HG03558 (cell line): ENCODE measurements at regions not wholly inside any gene's neighbourhood (a gene's known extent, or its start where the extent isn't known, plus 50 kb on each side); places are given as distances from the start of the nearest gene placed in this dataset.

Source experiments
- ATAC-seq: cut with Tn5 transposase; IDR thresholded peaks from one replicate; pipeline ENCODE4 v1.9.1; 2021; ENCODE audit warnings: moderate number of reproducible peaks; ENCODE audit not compliant: unreplicated experiment; ENCODE audit errors: extremely low read depth

DNA sequence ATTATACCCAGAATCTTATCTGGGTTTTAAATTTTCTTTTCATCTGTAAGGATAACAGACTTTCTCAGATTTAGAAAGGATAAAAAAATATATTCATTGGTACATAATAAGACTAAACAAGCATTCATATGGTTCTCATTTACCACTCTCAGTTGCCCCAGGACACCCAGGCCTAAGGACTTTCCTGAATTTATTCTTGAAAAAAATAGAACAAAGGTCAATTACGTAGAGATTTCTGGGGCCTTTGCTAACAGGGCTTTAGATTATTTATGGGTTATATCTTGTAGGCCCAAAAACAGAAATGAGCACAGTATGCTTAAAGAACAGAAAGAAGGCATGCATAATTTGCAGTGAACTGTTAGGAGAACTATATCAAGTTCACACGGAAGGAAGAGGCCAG lies 269.0 kb upstream of the COL3A1 start:
- no peak for ATAC-seq

- ATAC-seq, result no peak
Measured at GRCh38 chr2:188713961-188714360, 260.2 kb upstream of the COL3A1 start.

GRCh38 chr2:188720811-188721605 lies 253.2 kb upstream of the COL3A1 start:
- no peak for ATAC-seq

DNA sequence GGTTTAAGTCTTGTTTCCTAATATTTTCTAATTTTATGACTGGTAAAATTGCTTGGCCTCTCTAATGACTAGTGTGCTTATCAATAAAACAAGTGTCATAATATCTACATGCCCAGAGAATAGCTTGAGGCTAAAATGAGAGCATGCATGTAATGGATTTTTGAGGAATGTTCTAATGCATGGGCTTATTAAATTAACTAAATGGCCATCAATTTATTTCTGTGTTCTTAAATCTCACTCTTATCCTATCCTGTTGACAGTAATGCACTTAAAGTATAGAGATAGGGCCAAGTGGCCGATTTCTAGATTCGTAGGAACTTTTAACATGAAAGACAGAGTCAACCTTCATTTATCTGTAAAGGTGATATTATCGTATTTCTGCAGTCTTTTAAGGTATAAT lies 252.4 kb upstream of the COL3A1 start:
- ATAC-seq, result no peak

GRCh38 chr2:188725746-188726360 lies 248.3 kb upstream of the COL3A1 start:
- no peak for ATAC-seq

GRCh38 chr2:188726626-188727247 lies 247.4 kb upstream of the COL3A1 start:
- no peak for ATAC-seq

DNA sequence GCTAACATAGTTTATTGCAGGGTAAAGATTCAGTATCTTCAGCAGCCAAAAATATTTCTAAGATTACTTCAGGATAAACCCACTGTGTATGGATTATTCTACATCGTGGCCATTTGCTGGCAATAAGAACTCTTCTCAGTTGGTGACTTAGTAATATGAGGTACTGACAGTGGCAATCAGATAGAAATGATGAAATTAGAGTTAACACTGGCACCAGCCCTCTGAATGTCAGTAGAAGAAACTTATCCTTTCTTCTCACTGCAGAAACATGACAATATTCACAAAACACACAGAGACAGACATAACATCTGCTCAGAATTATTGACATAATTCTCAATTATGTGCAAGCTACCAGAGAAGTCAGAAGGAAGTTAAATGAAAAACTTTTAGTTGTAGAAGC lies 246.3 kb upstream of the COL3A1 start:
- ATAC-seq, result no peak

- ATAC-seq, result no peak
Measured at GRCh38 chr2:188734691-188735090, 239.5 kb upstream of the COL3A1 start.

- no peak for ATAC-seq
Measured at GRCh38 chr2:188746727-188747126, 227.4 kb upstream of the COL3A1 start.

DNA sequence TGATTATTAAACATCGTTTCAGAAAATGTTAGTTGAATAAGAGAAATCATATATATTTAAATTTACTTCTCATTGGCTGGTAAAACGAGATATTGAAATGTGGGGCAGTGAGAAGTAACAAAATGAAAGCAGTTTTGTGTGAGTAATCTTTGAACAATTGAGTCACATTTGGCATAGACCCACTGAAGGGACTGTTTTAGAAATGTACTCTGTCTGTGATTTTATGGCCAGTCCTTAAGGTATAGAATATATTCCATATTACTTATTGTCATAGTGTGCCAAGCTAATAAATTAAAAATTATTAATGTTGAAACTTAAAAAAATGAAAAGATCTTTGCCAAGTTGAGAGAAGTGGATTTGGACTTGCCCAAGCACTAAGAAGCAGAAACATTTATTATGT lies 222.4 kb upstream of the COL3A1 start:
- no peak for ATAC-seq

DNA sequence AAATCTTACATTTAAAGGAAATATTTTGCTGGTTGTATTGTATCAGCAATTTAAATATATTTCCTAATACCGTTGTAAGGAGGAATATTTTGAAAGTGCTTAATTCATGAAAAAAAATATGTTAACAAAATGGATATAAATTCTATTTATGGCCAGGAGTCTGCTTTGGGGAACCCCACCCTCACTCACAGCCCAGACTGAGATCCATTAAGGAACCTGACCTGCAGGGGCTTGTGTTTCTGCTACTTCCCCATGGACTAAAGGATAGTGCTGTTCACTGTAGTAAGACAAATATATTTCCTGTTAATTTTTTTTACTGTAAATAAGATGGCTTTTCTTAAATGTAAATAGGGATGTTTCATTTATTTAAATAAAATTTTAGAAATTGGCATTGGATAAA lies 221.9 kb upstream of the COL3A1 start:
- ATAC-seq, result no peak

DNA sequence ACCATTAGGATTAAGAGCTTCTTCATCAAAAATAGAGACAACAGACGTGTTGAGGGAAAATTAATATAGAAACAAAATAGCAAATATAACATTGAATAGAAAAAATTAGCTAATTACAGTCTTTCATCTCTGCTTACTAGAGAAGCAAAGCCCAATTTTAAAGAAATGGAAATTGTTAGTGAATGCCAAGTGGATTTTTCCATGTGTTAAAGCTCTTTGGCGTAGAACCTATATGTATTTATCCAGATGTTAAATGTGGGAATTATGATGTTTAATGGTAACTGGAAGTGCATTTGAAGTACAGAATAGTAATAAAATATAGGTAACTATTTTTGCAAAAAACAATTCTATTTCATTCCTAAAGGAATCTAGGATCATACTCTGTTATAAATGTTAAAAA lies 212.0 kb upstream of the COL3A1 start:
- no peak for ATAC-seq

DNA sequence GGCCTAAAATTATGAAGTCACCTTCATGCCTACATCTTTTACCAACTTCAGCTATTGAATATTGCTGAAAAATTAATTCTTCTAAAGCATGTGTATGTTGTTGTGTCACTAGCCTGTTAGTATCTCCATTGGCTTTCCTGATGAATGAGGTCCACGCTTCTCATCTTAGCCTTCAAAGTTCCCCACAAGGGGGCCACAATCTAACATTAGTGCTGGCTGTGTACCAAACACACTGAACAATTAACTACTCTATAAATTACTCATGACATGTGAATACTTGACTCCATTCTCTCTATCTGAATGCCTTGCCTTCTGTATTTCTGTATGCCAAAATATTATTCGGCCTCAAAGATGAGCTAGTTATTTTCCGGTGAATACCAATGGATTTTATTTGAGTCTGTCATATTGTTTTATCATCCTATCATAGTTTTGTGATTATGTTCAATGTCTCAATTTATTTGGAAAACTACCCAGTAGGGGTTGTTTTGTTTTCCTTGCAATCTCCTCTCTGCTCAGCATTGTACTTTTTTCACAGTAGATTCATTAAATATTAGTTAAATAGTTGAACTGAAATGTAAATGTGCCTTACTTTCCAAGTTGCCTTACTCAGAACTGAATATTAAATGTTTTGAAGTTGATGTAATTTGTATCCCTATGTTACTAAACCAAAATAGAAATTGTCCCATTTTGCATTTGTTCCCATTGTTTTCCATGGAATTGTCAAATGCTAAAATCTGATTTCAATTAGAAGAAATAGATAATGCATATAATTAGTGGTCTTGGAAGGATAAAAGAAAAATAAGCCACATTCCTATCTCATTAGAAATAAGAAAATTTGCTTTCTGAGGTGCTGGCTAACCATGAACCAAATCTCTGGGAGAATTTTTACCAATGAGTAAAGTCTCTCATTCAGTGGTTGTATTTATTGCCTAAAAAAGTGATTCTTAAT lies 208.4 kb upstream of the COL3A1 start:
- ATAC-seq, result no peak

DNA sequence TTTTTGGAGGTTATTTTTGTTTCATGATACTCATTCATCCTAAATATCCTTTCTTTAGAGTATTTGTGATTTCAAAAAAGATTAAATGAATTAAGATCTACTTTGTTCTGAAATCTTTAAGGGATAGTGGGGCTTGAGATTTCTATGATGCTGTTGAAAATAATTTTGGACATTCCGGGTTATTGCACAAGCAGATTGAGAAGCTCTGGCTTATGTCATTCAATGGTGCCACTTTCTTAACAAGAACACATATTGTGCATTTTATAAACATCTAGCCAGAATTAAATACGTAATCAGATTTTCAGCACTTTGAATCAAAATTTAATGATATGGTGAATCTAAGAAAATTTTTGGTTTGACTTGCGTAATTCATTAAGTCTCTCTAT lies 207.7 kb upstream of the COL3A1 start:
- no peak for ATAC-seq

- ATAC-seq, result no peak
Measured at GRCh38 chr2:188767176-188767575, 207.0 kb upstream of the COL3A1 start.

DNA sequence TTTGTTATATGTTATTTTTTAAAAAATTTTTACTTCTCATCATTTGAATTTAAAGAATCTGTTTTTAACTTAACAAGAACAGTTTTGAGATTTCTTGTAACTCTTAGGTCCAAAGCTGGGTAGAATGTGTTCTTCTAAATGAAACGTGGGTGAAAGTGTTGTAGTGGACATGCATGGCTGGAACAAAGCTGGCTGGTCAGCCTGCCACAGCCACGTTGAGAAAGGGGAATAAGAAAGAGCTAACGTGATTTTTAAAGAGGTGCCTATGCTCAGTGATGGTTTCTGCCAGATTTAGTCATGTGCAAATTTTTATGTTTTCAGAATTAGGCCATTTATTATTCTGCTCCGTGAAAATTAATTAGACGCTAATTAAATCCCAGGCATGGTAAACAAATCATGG lies 203.9 kb upstream of the COL3A1 start:
- no peak for ATAC-seq

- ATAC-seq, result no peak
Measured at GRCh38 chr2:188773075-188773474, 201.1 kb upstream of the COL3A1 start.

GRCh38 chr2:188776634-188777033 lies 197.5 kb upstream of the COL3A1 start:
- ATAC-seq, result no peak

DNA sequence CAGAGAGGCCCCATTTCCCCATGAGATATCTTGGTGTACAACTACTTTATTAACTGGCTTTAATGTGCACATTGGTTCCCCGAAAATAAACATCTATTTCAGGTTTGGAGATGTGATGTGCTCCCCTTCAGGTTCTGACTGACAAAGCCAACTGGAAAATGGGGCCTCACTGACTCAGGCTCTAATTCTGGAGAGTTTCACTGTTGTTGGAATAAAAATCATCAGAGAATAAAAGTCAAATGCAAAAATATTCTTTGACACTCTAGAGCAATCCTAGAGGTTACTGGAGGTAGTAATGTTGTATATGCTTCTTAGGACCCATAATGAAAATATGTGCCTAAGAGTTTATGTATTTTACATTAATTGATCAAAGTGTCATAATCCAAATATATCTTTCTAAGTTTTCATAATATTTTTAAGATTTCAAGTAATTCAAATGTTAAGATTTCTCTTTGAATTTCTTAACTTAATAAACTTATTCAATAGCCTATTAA lies 189.9 kb upstream of the COL3A1 start:
- no peak for ATAC-seq

DNA sequence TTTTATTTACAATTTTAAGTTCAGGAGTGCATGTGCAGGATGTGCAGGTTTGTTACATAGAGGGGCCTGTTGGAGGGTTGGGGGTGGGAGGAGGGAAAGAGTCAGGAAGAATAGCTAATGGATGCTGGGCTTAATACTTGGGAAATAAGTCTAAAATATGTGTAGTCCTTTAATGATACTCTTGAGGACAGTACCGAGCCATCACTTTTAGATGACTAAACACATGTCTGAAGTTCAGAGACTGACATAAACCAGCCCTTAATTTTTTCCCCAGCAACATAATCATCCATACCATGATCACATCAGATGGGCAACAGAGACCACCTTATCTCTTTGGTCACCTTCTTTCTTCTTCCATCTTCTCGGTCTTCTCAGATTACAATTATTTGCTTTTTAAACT lies 189.1 kb upstream of the COL3A1 start:
- no peak for ATAC-seq
